Neural progenitor cell (in vitro differentiated cells): ENCODE measurements at regions not wholly inside any gene's neighbourhood (a gene's known extent, or its start where the extent isn't known, plus 50 kb on each side); places are given as distances from the start of the nearest gene placed in this dataset.

Experiments
- DNase-seq: peaks from one replicate; pipeline ENCODE4 v3.0.0-alpha.2; 2016; ENCODE audit warnings: low spot score
- H2AFZ ChIP-seq: fragments of 200-600 bp; sonication (generic); replicated peaks from 2 replicates; pipeline ENCODE4 v1.6.1; 2016; ENCODE audit warnings: antibody characterized with exemption
- H3F3A ChIP-seq: fragments of 200-600 bp; sonication (generic); 2 replicates; pipeline ENCODE4 v1.6.1; 2016; ENCODE audit warnings: antibody characterized with exemption, low read depth
- H3K27ac ChIP-seq: fragments of 200-600 bp; sonication (generic); 2 replicates; pipeline ENCODE4 v1.5.1; 2016; ENCODE audit warnings: mild to moderate bottlenecking
- H3K27me3 ChIP-seq: fragments of 200-600 bp; sonication (generic); 2 replicates; pipeline ENCODE4 v1.6.1; 2016; ENCODE audit warnings: mild to moderate bottlenecking, moderate library complexity
- H3K36me3 ChIP-seq: fragments of 200-600 bp; sonication (generic); 2 replicates; pipeline ENCODE4 v1.5.1; 2016
- H3K4me1 ChIP-seq: fragments of 200-600 bp; sonication (generic); 2 replicates; pipeline ENCODE4 v1.6.1; 2016; ENCODE audit warnings: mixed run types
- H3K4me2 ChIP-seq: fragments of 200-600 bp; sonication (generic); 2 replicates; pipeline ENCODE4 v1.6.1; 2016
- H3K4me3 ChIP-seq: fragments of 200-600 bp; sonication (generic); 2 replicates; pipeline ENCODE4 v1.5.1; 2016
- H3K79me2 ChIP-seq: fragments of 200-600 bp; sonication (generic); 2 replicates; pipeline ENCODE4 v1.6.1; 2016; ENCODE audit warnings: low read depth
- H3K9ac ChIP-seq: fragments of 200-600 bp; sonication (generic); 2 replicates; pipeline ENCODE4 v1.6.1; 2016
- H3K9me3 ChIP-seq: fragments of 200-600 bp; sonication (generic); 2 replicates; pipeline ENCODE4 v1.5.1; 2016; ENCODE audit warnings: low read depth
- H4K20me1 ChIP-seq: fragments of 200-600 bp; sonication (generic); 2 replicates; pipeline ENCODE4 v1.6.1; 2016; ENCODE audit warnings: low read depth
- H3K27ac Mint-ChIP-seq: 3 replicates; pipeline ENCODE4 v1.8.0; 2021; ENCODE audit warnings: mixed read lengths
- H3K27me3 Mint-ChIP-seq: 2 replicates; pipeline ENCODE4 v1.8.0; 2022; ENCODE audit warnings: low read depth, mild to moderate bottlenecking, inconsistent platforms, moderate library complexity, mixed read lengths; ENCODE audit not compliant: insufficient read depth
- H3K36me3 Mint-ChIP-seq: 3 replicates; pipeline ENCODE4 v1.8.0; 2021; ENCODE audit warnings: mixed read lengths
- H3K4me1 Mint-ChIP-seq: 3 replicates; pipeline ENCODE4 v1.8.0; 2021; ENCODE audit warnings: mixed read lengths
- H3K4me3 Mint-ChIP-seq: 3 replicates; pipeline ENCODE4 v1.8.0; 2021; ENCODE audit warnings: mild to moderate bottlenecking, moderate library complexity, mixed read lengths
- H3K9me3 Mint-ChIP-seq: 3 replicates; pipeline ENCODE4 v1.8.0; 2020; ENCODE audit warnings: mixed read lengths
- EZH2 ChIP-seq: fragments of 200-600 bp; sonication (generic); IDR thresholded peaks from 2 replicates; pipeline ENCODE4 v1.6.1; 2017; ENCODE audit warnings: antibody characterized with exemption, mild to moderate bottlenecking, moderate library complexity
- EZH2phosphoT487 ChIP-seq: fragments of 200-600 bp; sonication (generic); IDR thresholded peaks from 2 replicates; pipeline ENCODE4 v1.6.1; 2017; ENCODE audit warnings: antibody characterized with exemption
- TF ChIP-seq, protein P1 (sequence below): fragments of 200-600 bp; sonication (generic); IDR thresholded peaks from 2 replicates; pipeline ENCODE4 v1.5.1; 2017; ENCODE audit warnings: antibody characterized with exemption, mild to moderate bottlenecking

DNA sequence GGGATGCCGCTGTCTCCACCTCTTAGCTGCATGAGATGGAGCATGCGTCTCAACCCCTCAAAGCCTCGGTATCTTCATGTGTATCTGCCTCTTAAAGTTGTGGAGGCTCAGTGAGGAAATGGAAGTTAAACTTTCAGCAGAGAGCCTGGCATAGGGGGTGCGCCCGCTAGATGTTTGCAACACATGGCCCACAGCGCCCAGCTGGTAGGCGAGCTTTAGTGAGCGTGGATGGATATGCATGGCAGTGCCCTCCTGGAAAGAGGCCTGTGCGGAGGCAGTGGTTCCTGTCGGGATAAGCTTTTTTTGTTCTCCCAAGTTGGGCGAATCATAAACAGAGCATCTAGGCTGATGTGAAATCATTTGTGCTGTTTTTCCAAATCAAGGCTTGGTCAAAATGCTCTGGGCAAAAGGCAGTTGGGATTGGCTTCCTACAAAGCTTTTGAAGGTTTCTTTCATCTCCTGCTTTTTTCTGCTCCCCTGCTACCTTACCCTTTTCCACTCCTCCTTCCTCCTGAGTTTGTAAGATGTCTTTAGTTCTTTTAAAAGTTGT, 272.4 kb upstream of the TPM1 start:
- no peak overlapping the region for H3K4me3 Mint-ChIP-seq
- no peak overlapping the region for H3K4me2 ChIP-seq
- peaks cover 10% of the 10 kb centered on the region for H3K36me3 Mint-ChIP-seq
- no peaks in the 10 kb centered on the region for H3K36me3 ChIP-seq
- no peak overlapping the region for H2AFZ ChIP-seq
- H3K79me2 ChIP-seq: no peaks in the 10 kb centered on the region
- no peak overlapping the region for H3K27ac Mint-ChIP-seq
- no peak for DNase-seq
- H3K4me3 ChIP-seq: no peak overlapping the region
- no peak overlapping the region for H3K27ac ChIP-seq
- no peaks in the 10 kb centered on the region for H3F3A ChIP-seq
- H3K4me1 ChIP-seq: no peaks in the 10 kb centered on the region
- no peaks in the 10 kb centered on the region for H3K9me3 Mint-ChIP-seq
- H3K9me3 ChIP-seq: no peaks in the 10 kb centered on the region
- H3K4me1 Mint-ChIP-seq: peaks cover 10% of the 10 kb centered on the region
- H3K27me3 Mint-ChIP-seq: peaks cover 4% of the 10 kb centered on the region
- H3K9ac ChIP-seq: no peak overlapping the region
- no peaks in the 10 kb centered on the region for H4K20me1 ChIP-seq
- TF ChIP-seq, protein P1, sequence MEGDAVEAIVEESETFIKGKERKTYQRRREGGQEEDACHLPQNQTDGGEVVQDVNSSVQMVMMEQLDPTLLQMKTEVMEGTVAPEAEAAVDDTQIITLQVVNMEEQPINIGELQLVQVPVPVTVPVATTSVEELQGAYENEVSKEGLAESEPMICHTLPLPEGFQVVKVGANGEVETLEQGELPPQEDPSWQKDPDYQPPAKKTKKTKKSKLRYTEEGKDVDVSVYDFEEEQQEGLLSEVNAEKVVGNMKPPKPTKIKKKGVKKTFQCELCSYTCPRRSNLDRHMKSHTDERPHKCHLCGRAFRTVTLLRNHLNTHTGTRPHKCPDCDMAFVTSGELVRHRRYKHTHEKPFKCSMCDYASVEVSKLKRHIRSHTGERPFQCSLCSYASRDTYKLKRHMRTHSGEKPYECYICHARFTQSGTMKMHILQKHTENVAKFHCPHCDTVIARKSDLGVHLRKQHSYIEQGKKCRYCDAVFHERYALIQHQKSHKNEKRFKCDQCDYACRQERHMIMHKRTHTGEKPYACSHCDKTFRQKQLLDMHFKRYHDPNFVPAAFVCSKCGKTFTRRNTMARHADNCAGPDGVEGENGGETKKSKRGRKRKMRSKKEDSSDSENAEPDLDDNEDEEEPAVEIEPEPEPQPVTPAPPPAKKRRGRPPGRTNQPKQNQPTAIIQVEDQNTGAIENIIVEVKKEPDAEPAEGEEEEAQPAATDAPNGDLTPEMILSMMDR: no peak
- TF ChIP-seq EZH2phosphoT487 (no peak), EZH2 (no peak)
- no peaks in the 10 kb centered on the region for H3K27me3 ChIP-seq

DNA sequence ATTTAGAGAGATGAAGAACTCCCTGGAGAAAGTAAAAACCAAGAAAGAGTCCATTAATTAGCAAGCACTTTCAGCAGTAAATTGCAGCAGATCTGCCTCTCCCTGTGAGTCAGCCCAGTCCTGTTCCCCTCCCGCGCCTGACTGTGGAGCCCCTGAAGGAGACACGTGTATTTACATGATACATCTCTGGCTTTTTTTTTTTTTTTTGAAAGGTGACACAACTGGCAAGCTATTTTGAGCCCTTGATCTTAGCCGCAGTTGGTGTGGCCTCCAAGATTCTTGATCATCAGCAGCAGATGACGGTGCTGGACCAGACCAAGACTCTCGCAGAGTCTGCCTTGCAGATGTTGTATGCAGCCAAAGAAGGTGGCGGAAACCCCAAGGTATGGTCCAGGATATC, 271.8 kb upstream of the TPM1 start:
- Histone ChIP-seq H2AFZ (no peak overlapping the region), H3K27ac (no peak overlapping the region), H3F3A (no peaks in the 10 kb centered on the region), H3K36me3 (no peaks in the 10 kb centered on the region), H3K4me1 (no peaks in the 10 kb centered on the region), H3K27me3 (no peaks in the 10 kb centered on the region), H3K79me2 (no peaks in the 10 kb centered on the region), H4K20me1 (no peaks in the 10 kb centered on the region), H3K4me2 (no peak overlapping the region), H3K9ac (no peak overlapping the region), H3K4me3 (no peak overlapping the region), H3K9me3 (no peaks in the 10 kb centered on the region)
- Mint-ChIP-seq H3K9me3 (no peaks in the 10 kb centered on the region), H3K4me3 (no peak overlapping the region), H3K27ac (no peak overlapping the region), H3K36me3 (peaks cover 13% of the 10 kb centered on the region), H3K4me1 (peaks cover 5% of the 10 kb centered on the region), H3K27me3 (peaks cover 4% of the 10 kb centered on the region)
- DNase-seq: no peak
- TF ChIP-seq, protein P1: no peak
- no peak for TF ChIP-seq EZH2phosphoT487
- no peak for TF ChIP-seq EZH2

DNA sequence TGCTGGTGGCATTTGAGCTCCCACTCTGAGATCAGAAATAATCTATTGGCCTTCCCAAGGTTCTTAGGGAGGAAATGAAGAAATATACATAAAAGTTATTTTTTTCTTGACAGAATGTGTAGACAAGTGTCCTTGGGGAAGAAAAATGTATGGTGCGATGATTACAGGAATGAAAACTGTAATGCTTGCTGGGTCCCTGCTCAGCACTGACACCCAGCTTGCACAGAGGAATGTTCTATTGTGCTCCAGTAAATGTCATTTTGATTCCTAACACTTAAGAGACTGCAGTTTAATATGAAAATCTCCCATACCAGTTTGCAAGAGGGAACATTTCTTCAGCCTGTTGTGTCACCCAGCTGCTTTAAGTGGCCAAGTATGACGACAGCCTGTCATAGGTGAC, 271.3 kb upstream of the TPM1 start:
- no peak overlapping the region for H3K4me3 Mint-ChIP-seq
- Histone ChIP-seq H4K20me1 (no peaks in the 10 kb centered on the region), H3K36me3 (no peaks in the 10 kb centered on the region), H2AFZ (no peak overlapping the region), H3K4me1 (no peaks in the 10 kb centered on the region), H3F3A (no peaks in the 10 kb centered on the region), H3K79me2 (no peaks in the 10 kb centered on the region), H3K9me3 (no peaks in the 10 kb centered on the region), H3K27me3 (no peaks in the 10 kb centered on the region), H3K9ac (no peak overlapping the region), H3K27ac (no peak overlapping the region), H3K4me2 (no peak overlapping the region), H3K4me3 (no peak overlapping the region)
- DNase-seq: no peak
- no peak for TF ChIP-seq EZH2
- TF ChIP-seq EZH2phosphoT487: no peak
- TF ChIP-seq, protein P1: no peak
- peaks cover 4% of the 10 kb centered on the region for H3K27me3 Mint-ChIP-seq
- H3K9me3 Mint-ChIP-seq: no peaks in the 10 kb centered on the region
- H3K27ac Mint-ChIP-seq: no peak overlapping the region
- peaks cover 13% of the 10 kb centered on the region for H3K36me3 Mint-ChIP-seq
- no peaks in the 10 kb centered on the region for H3K4me1 Mint-ChIP-seq
